SK-N-MC (cell line): ENCODE measurements at regions not wholly inside any gene's neighbourhood (a gene's known extent, or its start where the extent isn't known, plus 50 kb on each side); places are given as distances from the start of the nearest gene placed in this dataset.

Source experiments
- EZH2 ChIP-seq: fragments of 200-600 bp; sonication (generic); IDR thresholded peaks from one replicate; pipeline ENCODE4 v1.6.1; 2017; ENCODE audit warnings: antibody characterized with exemption
- FOXP2 ChIP-seq: optimal IDR thresholded peaks from 2 replicates; pipeline ENCODE3; 2011; ENCODE audit warnings: mild to moderate bottlenecking, moderate library complexity; ENCODE audit not compliant: insufficient read depth; ENCODE audit errors: extremely low read length, control extremely low read depth
- POLR2AphosphoS5 ChIP-seq: IDR thresholded peaks from 2 replicates; pipeline ENCODE4 v1.6.1; 2012; ENCODE audit warnings: mild to moderate bottlenecking, low read depth, low read length, borderline replicate concordance

- TF ChIP-seq EZH2: no peak
- no peak for TF ChIP-seq POLR2AphosphoS5
- TF ChIP-seq FOXP2: no peak
These were observed 292.7 kb upstream of the ADARB2 start for GRCh38 chr10:2030046-2030445.
